ENCODE measurements at regions not wholly inside any gene's neighbourhood (a gene's known extent, or its start where the extent isn't known, plus 50 kb on each side); places are given as distances from the start of the nearest gene placed in this dataset.
A peak's percentile ranks its signal among the peaks of the same experiment; 100 is the strongest.

- no peak for DNase-seq
Measured at GRCh38 chr6:91731939-91732338, 1145.1 kb upstream of the MAP3K7 start.

GRCh38 chr6:91730710-91731109, 1143.8 kb upstream of the MAP3K7 start:
- DNase-seq, result no peak

DNA sequence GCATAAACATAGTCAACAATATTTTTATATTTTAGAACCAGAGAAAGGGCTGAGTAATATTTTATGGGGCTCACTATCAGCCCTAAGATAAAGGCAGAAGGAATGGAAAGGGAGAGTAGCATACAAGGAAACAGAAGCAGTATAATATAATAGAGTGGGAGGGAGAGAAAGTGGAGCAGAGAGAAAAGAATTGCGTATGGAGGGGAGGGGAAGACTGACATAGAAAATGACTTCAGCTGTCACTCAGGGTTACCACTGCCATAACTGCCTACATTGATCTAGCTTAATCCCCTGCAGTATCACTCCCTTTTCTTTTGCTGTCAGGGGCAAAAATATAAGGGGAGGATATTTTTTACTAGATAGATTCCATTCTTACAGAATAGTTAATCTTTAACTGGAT, 1133.5 kb upstream of the MAP3K7 start:
- no peak for DNase-seq

- DNase-seq, result no peak
Measured at GRCh38 chr6:91719414-91719813, 1132.5 kb upstream of the MAP3K7 start.

DNA sequence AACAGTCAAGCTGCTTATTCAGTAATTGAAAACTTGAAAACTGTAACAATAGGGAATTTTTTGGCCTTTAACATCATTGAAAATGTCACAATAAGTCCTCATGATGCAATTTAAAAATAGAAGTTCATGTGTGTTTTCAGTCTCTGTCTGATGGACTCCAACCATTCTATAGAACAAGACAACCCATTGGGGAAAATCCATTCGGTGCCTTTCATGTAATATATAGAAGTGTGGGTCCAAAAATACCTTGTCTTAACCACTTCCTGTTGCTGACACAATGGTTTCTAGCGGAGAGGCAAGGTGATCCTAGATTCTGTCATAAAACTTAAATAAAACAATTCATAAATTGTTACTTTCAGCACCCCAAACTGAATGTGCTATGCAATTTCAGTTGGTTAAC, 1131.3 kb upstream of the MAP3K7 start:
- DNase-seq, result no peak

DNA sequence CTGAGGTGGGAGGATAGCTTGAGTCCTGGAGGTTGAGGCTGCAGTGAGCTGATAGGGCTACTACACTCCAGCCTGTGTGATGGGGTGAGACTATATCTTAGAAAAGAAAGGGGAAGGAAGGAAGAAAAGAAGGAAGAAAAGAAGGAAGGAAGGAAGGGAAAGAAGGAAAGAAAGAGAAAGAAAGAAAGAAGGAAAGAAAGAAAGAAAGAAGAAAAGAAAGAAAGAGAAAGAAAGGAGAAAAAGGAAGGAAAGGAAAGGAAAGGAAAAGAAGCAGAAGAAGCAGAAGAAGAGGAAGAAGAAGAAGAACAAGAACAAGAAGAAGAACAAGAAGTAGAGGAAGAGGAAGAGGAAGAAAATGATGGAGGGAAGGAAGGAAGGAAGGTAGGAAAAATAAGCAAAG, 1130.2 kb upstream of the MAP3K7 start:
- DNase-seq, result no peak

GRCh38 chr6:91716361-91716760, 1129.5 kb upstream of the MAP3K7 start:
- DNase-seq, result no peak

- no peak for DNase-seq
Measured at GRCh38 chr6:91715171-91715805, 1128.4 kb upstream of the MAP3K7 start.

DNA sequence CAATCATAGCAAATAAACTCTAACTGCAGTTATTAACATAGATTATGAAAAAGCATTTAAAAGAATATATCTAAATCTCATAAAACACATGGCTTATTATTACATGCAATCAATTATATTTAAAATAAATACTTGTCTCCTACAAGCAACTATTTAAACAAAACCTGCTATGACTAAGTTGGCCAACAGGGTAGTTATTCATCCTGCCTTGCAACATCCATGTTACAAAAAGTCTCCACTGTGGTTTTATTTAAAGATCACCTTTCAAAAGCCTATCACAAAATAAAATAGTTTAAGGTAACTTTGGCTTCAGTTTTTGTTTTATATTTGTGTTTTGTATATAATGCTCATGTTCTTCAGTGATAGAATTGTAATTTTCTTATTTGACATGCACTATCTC, 1127.0 kb upstream of the MAP3K7 start:
- no peak for DNase-seq

DNA sequence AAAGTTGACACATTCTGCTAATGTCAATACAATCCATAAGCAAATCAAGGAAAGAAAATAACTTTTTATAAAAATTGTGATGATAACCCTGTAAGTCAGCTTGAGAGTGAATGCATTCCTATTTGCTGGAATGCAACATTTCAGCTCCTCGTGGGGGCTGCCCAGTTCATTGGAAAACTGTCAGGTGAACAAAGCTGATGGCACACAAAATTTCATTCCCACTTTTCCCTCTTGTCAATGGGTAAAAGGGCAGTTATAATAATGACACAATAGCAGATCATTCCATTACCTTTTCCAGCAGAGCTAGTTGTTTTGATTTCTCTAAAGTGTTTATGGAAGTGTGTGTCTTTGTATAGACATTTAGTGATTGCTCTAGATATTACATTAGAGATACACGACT, 1124.6 kb upstream of the MAP3K7 start:
- DNase-seq, result no peak

DNA sequence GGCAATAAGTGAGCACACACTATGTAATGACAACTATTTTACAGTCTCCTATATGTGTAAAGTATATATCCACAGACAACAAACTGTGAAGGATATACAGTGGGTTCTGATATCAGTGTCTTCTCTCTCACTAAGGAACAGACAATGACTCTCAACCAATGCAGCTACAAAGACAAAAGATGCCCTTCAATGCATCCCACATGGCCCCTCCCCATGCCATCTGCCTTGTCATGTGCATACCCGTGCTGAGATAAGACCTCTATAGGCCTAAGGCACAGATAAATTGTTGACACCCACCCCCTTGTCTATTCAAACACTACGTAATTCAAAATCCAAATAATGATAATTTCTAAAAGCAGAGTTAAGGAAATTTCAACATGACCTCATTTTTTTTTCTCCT, 1123.5 kb upstream of the MAP3K7 start:
- no peak for DNase-seq

DNA sequence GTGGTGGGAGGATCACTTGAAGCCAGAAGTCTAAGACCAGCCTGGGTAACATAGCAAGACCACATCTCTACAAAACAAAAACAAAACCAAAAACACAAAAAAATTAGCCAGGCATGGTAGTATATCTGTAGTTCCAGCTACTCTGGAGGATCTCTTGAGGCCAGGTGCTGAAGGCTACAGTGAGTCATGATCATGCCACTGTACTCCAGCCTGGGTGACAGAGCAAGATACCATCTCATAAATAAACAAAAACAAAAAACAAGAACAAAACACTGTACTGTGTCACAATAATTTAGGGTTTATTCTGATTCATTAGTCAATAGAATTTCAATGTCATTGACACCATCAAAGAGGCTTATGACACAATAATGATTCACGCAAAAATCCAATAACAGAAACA, 1121.7 kb upstream of the MAP3K7 start:
- no peak for DNase-seq

- DNase-seq, result no peak
Measured at GRCh38 chr6:91705646-91706045, 1118.8 kb upstream of the MAP3K7 start.

DNA sequence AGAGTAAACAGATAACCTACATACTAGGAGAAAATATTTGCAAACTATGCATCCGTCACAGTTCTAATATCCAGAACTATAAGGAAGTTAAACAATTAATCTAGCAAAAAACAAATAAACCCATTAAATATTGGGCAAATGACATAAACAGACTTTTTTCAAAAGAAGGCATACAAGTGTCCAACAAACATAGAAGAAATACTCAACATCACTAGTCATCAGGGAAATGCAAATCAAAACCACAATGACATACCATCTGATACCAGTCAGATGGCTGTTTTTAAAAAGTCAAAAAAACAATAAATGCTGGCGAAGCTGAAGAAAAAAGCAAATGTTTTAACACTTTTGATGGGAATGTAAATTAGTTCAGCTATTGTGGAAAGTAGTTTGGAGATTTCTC, 1117.7 kb upstream of the MAP3K7 start:
- no peak for DNase-seq

DNA sequence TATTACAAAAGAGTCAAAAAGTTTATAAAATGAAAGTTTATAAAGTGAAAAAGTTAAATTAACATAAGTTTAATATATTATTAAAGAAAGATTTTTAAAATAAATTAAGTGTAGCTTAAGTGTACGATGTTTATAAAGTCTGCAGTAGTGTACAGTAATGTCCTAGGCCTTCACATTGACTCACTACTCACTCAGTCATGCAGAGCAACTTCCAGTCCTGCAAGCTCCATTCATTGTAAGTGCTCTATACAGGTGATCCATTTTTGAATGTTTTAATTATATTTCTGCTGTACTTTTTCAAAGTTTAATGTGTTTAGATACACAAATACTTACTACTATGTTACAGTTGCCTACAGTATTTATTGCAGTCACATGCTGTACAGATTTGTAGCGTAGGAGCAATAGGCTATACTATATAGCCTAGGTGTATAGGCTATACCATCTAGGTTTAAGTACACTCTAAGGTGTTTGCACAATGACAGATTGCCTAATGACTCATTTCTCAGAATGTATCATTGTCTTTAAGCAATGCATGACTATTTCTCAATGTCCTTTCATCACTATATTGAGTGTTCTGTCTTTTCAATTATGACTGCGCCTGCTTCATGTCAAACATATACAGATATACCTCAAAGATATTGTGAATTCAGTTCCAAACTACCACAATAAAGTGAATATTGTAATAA, 1110.3 kb upstream of the MAP3K7 start:
- DNase-seq, result no peak

GRCh38 chr6:91695221-91695620, 1108.3 kb upstream of the MAP3K7 start:
- DNase-seq, result no peak

DNA sequence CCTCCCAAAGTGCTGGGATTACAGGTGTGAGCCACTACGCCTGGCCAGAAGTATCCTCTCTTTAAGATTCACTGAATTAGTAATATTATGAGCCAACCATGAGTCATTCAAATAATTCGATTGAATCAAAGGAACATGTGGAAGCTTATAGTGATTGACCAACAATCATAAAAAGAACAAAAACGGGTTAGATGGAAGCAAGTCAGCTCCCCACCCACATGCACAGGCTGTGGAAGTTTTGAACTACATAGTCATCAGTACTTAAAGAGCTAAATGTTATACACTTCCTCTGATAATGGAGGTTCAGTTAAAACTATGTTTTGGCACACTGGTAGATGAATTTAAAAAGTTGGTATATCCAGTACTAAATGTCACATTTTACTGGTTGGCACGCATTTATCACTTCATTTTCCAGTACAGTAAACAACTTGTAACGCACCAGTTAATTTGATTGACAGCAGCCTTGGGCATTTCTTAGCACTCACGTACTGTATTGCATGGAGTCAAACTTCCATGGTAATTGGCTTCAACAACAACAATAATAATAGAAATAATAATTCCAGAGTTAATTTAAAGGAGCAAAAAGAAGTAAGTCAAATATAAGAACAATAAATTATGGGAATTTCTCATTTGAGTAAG, 1107.3 kb upstream of the MAP3K7 start:
- no peak for DNase-seq

DNA sequence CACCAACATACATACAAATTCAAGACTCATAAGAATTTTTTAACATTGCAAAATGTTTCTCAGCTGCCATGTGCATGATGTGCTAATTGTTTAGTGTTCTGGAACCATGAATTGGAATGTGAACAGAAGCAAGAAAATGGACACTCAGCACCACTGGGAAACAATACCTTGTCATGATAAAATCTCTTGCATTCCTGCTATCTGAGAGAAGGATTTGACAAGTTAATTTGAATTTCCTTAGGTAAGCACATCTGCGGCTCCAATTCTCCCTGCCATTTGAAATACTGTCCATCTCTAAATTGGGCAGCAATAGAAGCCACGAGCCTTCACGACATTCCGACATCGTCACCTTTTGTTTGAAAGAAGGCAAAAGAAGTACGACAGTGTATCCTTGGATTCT, 1104.6 kb upstream of the MAP3K7 start:
- no peak for DNase-seq

- DNase-seq, result peak; percentile 19
Measured at GRCh38 chr6:91683240-91683639, 1096.4 kb upstream of the MAP3K7 start.

DNA sequence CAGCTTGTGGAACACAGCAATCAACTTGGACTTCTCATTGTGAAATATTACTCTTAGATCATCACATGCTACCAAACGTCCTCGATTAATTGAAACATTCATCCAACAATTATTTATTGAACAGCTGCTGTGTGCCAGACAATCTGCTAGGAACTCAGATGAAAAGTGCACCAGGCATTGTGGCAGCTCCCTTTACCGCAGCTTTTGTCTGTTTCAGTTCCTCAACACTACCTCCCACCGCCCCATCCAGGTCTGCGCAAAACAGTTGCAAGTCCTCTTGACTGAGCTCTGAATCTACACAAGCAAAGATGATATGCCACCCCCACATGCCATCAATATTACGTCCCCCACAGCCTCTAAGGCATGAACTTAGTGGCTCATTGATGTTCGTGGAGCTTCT, 1094.4 kb upstream of the MAP3K7 start:
- no peak for DNase-seq

- peak; percentile 81 for DNase-seq
Measured at GRCh38 chr6:91678679-91679446, 1092.0 kb upstream of the MAP3K7 start.

GRCh38 chr6:91672201-91672600, 1085.3 kb upstream of the MAP3K7 start:
- DNase-seq, result no peak

- no peak for DNase-seq
Measured at GRCh38 chr6:91669871-91670268, 1083.0 kb upstream of the MAP3K7 start.
